NCI-H1092 (cell line): ENCODE measurements at regions not wholly inside any gene's neighbourhood (a gene's known extent, or its start where the extent isn't known, plus 50 kb on each side); places are given as distances from the start of the nearest gene placed in this dataset.
A peak's percentile ranks its signal among the peaks of the same experiment; 100 is the strongest.

Source experiments
- DNase-seq: peaks from one replicate; lab custom pipeline; 2025; lab: John Stamatoyannopoulos, UW

DNA sequence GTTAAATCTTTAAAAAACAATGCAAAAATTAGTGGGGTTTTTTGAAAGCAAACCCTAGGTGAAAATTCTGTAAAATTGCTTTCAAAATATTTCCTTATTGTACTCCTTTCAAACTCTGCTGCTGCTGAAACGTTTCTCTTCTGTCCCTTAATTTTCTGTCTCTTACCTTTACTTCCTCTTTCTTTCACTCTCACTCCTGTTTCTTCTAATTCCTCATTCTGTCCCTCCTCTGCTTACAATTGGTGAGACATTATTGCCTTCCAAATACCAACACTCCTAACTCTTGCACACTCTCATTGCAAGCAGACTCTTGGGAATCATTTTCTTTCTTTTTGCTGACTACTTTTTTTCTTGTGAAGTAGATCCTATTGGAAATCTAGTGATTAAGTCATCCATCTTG lies 685.6 kb upstream of the SLITRK1 start:
- DNase-seq: no peak

GRCh38 chr13:84566780-84567179 lies 684.5 kb upstream of the SLITRK1 start:
- no peak for DNase-seq

DNA sequence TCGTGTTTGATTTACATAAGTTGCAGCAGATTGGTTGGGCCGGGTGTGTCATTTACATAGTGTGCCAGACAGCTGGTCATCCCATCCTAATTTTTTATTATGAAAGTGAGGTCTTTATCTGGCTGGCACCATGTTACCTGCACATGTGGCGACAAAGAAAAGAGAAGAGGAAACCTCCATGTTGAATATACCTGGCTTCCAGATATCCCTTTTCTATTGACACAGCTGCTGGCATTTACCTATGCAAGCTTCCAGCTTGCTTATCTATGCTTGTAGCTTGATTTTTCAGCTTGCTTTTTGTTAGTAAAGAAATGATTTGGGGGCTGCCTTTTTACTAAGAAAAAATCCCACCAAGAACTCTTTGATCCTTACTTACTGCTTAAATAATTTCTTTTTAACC lies 681.3 kb upstream of the SLITRK1 start:
- DNase-seq: peak; percentile 83

- DNase-seq: no peak
Observed at GRCh38 chr13:84553227-84553626, 671.0 kb upstream of the SLITRK1 start.

- no peak for DNase-seq
Observed at GRCh38 chr13:84543962-84544361, 661.7 kb upstream of the SLITRK1 start.

DNA sequence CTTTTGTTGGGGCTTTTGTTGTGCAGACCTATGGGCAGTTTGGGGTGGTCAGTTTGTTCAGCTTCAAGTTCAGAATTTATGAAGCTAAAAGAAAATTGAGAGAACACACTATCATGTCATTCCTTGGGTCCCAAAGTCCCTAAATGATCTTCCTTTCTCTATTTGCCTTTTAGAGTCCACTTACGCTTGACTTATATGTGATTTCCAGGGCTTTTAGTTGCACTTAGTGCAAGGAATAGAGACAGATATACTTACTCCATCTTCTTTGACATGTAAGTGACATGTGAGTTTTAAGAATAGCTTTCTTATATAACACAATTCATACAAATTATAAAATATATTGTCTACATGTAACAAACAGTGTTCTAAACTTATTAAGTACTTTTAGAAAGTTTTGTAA lies 660.1 kb upstream of the SLITRK1 start:
- no peak for DNase-seq

- no peak for DNase-seq
Observed at GRCh38 chr13:84536906-84537305, 654.6 kb upstream of the SLITRK1 start.

GRCh38 chr13:84528408-84529070 lies 646.3 kb upstream of the SLITRK1 start:
- DNase-seq: no peak

- DNase-seq: no peak
Observed at GRCh38 chr13:84525865-84526264, 643.6 kb upstream of the SLITRK1 start.

- no peak for DNase-seq
Observed at GRCh38 chr13:84524586-84524985, 642.3 kb upstream of the SLITRK1 start.

- no peak for DNase-seq
Observed at GRCh38 chr13:84500016-84500415, 617.7 kb upstream of the SLITRK1 start.

DNA sequence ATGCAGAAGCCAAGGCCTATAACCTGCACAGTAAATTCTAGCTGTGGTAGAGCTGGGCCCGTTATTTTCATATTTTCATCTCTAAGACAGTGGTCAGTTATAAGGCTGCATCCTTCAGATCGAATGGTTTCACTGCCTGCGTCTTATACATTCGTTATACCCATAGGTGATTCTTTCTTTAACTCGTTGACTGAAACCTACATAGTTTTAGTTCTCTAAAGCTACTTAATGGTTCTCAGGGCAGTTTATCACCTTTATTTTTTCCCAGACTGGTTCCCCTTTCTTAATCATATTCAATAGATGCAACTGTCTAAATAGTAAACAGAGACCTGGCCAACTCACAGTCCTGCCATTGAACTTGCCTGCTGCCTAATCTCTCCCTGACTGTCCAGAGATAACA lies 615.3 kb upstream of the SLITRK1 start:
- no peak for DNase-seq

GRCh38 chr13:84491952-84492351 lies 609.7 kb upstream of the SLITRK1 start:
- DNase-seq: no peak

DNA sequence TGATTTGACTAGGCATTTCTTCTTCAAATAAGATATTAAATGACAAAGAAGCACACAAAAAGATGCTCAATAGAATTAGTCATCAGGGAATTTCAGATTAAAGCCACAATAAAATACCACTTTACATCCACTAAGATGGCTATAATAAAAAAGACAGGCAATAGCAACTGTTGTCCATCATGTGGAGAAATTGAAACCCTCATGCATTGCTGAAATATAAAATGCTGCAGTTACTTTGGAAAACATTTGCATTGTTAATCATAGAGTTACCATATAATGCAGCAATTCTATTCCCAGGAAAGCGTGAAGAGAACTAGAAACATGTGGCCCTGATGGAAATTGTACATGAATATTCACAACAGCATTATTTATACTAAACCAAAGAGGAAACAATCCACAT lies 605.5 kb upstream of the SLITRK1 start:
- DNase-seq: no peak

- DNase-seq: no peak
Observed at GRCh38 chr13:84481958-84482357, 599.7 kb upstream of the SLITRK1 start.

DNA sequence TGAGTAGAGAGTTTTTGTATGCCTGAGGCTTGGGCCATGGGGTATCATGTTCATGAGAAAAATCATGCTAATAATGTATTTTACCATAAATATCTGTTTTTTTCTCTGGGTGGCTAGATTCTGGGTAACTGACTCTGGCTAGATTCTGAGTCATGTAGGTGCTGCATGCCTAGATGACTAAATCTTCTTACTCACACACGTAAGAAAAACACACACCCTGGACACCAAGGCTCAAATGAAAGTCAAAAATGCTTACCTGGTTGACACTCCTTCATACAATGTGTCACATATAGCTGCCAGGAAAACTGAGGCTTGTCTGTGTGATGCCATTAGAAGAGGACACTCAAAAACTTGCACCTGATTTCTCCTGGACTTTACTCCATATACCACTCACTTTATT lies 597.4 kb upstream of the SLITRK1 start:
- DNase-seq: no peak

GRCh38 chr13:84470528-84470927 lies 588.3 kb upstream of the SLITRK1 start:
- no peak for DNase-seq

DNA sequence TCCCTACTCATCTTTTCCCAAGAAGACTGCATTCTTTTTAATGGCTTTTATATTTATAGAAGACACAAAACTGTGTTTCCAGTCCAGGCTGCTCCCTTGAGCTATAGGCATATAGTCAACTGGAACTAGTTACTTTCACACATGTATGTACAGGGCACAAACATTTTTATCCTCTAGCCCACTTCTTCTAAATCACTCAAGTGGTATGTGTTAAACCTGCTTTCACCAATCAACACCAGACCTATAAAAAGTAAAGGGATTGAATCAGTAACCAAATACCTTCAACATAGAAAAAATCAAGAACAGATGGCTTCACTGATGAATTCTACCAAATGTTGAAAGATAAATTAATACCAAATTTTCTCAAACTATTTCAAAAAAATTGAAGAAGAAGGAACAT lies 584.2 kb upstream of the SLITRK1 start:
- DNase-seq: no peak

DNA sequence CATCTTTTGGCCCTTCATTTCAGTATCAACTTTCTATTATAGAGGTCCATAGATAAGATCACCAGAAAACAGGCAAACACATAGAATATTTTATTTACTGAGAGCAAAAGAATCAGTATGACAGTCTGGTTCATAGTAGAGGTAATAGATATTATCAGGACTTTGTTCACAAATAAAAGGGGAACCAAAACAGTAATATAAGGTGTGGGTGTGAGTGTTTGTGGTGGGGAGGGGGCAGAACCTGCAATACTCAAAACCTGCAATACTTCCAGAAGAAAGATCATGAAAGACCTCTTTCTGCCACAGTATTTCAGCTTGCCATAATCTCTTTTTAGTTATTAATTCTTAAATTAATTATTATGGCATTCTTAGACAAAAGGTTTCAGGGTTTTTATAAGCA lies 578.7 kb upstream of the SLITRK1 start:
- no peak for DNase-seq

DNA sequence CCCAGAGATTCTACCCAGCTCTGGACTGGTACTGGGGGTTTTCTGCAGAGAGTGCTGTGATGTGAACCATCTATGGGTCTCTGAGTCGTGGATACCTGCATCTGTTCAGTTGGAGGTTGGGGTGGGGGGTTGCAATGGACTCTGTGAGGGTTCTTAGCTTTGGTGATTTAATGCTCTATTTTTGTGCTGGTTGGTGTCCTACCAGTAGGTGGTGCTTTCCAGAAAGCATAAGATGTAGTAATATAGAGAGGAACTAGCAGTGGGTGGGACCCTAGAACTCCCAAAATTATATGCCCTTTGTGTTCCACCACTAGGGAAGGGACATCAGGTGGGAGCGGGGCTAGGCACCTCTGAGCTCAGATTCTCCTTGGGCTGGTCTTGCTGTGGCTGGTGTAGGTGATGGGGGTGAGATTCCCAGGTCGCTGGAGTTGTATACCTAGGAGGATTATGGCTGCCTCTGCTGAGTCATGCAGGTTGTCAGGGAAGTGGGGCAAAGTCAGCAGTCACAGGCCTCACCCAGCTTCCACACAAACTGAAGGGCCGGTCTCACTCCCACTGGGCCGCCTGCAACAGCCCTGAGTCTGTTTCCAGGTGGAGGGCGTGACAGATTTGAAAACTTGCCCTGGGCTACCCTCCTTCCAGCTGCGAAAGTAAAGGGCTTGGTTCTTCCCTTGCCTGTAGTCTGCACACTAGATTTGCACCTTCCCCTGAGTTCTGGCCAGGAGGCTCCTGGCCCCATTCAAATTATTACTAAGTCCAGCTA lies 573.0 kb upstream of the SLITRK1 start:
- DNase-seq: no peak

DNA sequence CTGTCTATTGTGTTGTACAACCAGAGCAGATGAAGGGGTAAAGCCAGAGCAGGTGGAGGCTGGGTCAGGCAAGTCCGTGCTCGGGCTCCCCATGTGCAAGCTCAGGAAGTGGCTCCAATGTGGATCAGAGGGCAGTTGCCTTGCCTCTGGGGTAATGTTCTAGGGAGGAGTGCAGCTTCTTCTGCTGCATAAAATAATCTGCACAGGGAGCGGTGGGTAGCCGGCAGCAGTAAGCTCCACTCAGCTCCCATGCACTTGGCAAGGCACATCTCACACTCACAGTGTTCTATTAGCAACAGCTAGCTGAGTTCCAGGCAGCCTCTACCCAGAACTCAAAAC lies 565.3 kb upstream of the SLITRK1 start:
- DNase-seq: no peak

DNA sequence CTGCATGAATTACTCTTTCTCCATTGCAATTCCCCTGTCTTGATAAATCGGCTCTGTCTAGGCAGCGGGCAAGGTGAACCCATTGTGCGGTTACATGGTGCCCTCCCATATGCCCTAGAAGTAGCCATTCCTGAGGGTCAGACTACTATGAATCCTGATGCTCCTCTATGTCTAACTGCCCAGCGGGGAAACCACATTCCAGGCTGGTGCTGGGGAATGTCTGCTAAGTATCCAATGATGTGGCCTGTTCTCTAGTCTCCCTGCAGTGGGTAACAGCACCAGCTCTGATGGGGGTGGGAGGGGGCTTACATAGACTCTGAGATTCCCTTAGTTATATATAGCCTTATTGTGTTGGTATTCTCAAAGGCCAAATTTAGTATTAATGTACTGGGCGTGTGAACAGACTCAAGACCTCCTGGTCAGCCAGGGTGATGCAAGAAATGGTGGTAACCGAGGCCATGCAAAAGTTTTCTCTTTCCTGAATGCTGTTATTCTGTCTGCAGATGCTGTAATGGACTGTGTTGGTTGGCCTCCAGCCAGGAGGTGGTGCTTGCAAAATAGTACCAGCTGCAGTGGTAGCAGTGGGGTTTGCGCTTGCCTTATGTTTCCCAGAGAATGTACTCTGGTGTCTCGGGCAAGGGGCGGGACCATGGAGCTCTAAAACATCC lies 564.8 kb upstream of the SLITRK1 start:
- no peak for DNase-seq

GRCh38 chr13:84445776-84446175 lies 563.5 kb upstream of the SLITRK1 start:
- no peak for DNase-seq
